ENCODE measurements at regions not wholly inside any gene's neighbourhood (a gene's known extent, or its start where the extent isn't known, plus 50 kb on each side); places are given as distances from the start of the nearest gene placed in this dataset.

DNA sequence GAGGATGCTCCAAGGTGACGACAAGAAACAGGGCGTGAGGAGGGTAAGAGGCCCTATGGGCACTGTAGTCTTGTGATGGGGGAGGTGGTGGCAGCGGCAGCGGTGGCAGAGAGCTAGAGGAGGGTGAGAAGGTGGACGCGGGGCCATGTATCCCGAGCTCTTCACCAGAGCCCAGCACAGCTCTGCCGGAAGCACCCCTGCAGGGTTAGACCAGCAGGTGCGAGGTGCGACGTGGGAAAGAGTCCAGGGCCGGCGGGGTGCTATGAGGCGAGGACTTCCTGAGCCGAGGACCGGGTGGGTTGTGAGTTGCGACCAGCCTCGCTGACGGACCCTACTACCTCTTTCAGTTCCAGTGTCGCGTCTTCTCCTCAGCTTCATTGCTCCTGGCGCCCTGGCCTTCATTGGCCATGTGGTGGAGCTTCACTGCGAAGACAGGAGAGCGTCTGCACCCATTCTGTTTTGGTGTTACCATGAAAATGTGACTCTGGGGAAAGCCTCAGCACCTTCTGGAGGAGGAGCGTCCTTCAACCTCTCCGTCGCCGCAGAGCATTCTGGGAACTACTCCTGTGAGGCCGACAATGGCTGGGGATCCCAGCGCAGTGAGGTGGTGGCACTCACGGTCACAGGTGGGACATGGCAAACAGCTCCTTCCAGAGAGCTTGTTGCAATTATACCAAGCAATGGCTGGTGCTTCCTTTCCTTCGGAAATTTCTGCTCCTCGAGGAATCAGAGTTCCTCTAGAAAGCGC lies 67.9 kb upstream of the KIRREL1 start:
- TF ChIP-seq, protein P1, sequence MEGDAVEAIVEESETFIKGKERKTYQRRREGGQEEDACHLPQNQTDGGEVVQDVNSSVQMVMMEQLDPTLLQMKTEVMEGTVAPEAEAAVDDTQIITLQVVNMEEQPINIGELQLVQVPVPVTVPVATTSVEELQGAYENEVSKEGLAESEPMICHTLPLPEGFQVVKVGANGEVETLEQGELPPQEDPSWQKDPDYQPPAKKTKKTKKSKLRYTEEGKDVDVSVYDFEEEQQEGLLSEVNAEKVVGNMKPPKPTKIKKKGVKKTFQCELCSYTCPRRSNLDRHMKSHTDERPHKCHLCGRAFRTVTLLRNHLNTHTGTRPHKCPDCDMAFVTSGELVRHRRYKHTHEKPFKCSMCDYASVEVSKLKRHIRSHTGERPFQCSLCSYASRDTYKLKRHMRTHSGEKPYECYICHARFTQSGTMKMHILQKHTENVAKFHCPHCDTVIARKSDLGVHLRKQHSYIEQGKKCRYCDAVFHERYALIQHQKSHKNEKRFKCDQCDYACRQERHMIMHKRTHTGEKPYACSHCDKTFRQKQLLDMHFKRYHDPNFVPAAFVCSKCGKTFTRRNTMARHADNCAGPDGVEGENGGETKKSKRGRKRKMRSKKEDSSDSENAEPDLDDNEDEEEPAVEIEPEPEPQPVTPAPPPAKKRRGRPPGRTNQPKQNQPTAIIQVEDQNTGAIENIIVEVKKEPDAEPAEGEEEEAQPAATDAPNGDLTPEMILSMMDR (IDR thresholded peaks at IDR 0.05), result no peak
- TF ChIP-seq POLR2A (IDR thresholded peaks at IDR 0.05), result no peak

Measured in heart left ventricle (tissue), 13 donors.